KBM-7 (cell line): ENCODE measurements at regions not wholly inside any gene's neighbourhood (a gene's known extent, or its start where the extent isn't known, plus 50 kb on each side); places are given as distances from the start of the nearest gene placed in this dataset.

Experiments used
- DNase-seq: peaks from one replicate; pipeline ENCODE4 v3.0.0-alpha.2; 2015
- in situ Hi-C: fragments of 300-500 bp; cut with MboI; formaldehyde crosslinking; loops from 2 replicates; pipeline ENCODE4 v1.14.3; 2020; ENCODE audit warnings: low sequenced_read_pairs, low pct_unique_long_range_greater_than_20kb, mixed read lengths

DNA sequence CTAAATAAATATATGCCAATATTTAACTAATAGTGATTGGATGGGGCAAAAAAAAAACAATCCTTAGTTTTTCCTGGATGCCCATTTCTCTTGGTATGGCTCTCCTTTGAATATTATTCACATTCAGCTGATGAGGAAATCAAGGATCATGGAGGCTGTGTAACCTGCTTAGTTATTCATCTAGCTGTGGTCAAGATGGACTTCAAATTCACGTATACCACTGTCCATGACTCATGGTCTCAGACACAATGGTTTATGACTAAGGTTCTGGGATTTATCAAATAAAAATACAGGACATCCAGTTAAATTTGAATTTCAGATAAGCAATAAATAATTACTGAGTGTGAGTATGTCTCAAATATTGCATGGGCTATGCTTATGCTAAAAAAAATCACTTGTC is 191.5 kb upstream of the CELF2 start:
- no peak for DNase-seq
- in situ Hi-C loops = no loop called here

DNA sequence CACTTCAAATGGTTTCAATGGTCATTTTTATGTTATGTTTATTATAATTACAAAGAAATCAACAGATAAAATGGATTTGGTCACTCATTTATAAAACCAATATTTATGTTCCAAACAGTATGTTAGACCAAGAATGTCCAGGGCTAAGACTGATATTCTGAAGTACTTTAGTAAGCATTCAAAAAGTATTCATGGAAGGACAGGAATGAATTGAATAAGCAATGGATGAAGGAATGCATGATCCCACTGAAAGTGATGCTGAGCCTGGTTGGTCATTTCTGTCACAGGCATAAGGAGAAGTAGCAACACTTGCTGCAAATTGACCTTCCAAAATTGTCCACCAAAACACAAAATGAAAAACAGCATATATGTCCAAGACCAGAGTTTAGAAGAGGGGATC is 189.0 kb upstream of the CELF2 start:
- no peak for DNase-seq

DNA sequence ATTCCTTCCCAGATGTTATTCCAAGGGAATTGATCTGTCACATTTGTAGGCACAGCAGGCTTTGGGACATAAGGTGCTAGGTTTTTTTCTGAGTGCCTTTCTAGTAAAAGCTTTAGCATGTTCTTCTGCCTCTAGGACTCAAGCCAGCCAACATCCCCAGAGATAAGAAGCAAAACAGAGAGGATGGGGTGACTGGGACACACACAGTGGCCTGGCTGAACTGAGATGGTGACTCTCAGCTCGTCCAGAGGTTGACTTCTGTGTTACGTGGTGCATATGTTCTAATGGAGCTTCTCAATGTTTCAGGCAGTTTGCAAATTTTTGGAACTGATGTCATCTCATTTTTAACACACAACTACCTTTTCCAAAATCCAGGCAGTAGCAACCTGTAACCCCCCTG is 188.1 kb upstream of the CELF2 start:
- no peak for DNase-seq
- in situ Hi-C loops = no loop called here

More for the DNA sequence above, 189.0 kb upstream of the CELF2 start:
- in situ Hi-C loops = no loop called here

DNA sequence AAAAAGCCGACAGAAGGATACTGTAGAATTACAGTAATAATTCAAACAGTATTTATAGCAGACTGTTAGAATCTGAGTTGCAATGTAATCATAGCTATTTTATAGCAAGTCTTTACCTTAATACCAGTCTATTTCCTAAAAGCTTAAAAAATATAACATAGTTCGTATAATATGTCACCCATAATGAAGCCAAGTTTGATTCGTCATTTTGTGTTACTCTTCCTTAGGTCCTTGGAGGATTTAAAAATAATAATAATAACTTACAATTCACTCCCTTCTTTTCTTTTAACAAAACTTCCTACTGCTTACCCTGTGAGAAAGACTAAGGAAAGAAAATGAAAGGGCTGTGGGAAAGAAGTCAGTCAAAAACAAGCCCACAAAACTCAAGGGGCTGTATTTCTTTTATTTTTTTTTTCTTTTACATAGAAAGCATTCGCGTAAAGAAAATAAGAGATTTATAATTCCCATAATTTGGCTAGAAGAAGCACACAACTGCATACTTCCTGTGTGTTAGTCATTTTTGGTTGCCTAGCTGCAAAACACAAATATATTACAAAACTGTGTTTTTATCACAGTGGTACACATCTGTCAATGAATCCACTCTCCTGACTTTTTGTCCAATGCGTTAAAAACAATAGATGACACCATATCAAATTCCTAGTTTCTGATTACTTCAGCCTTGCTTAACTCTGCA is 187.2 kb upstream of the CELF2 start:
- no peak for DNase-seq

DNA sequence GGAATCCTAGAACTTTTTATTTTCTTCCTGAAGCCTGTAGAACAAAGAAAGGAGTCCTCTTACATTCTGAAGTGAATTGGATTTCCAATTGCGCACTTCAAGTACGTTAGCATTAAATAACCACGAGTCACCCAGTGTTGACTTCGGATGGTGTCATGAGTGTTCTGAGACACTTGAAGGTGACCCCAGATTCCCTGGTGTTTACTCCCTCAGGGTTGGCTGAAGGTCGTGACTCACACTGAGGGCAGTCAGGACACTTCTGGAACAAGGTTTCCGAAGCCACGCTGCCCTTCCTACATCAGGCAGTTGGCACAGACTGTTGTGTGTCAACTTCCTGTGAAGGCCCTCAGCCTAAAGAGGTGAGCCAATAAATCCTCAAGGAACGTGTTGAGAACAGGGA is 186.6 kb upstream of the CELF2 start:
- in situ Hi-C loops = no loop called here
- no peak for DNase-seq

More for the DNA sequence above, 187.2 kb upstream of the CELF2 start:
- in situ Hi-C loops = no loop called here

DNA sequence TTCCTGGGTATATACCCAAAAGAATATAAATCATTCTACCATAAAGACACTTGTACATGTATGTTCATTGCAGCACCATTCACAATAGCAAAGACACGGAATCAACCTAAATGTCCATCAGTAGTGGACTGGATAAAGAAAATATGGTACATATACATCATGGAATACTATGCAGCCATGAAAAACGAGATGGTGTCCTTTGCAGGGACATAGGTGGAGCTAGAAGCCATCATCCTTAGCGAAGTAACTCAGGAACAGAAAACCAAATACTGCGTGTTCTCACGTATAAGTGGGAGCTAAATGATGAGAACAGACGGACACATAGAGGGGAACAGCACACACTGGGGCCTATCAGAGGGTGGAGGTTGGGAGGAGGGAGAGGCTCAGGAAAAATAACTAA is 183.7 kb upstream of the CELF2 start:
- no peak for DNase-seq
- in situ Hi-C loops = no loop called here

DNA sequence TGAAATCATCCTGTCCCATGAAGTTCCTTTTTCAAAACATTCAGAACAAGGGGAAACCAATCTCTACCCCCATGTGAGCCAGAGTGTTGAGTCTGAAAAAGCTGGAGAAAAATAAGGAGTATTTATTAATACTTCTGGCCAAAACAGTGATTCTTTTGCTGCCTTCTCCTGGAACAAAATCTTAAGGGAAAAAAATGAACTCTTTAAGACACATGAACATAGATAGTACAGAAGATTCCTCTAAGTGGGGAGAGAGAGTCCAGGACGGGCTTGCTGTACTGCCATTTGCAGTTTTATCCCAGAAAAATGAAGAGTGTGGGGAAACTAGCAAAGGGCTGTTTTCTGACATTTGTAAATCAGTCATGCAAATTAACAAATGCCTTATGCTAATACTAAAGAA is 173.4 kb upstream of the CELF2 start:
- no peak for DNase-seq
- in situ Hi-C loops = no loop called here

DNA sequence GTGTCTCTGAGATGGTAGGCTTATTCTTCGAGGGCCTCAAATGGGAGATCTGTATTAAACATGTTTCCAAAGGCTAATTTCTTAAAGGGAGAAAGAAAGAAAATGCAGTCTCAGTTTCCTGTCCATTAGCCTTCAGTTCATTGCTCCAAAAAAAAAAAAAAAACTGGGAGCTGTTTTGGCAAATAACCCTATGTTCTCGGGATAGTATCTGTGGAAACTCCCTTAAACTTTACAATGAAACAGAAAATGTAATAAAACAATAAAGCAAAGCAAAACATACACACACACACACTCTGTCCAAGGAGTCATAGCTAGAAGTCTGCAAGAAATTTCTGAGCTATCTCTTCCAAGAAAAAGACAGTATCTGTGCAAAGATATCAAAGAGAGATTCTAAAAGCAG is 172.5 kb upstream of the CELF2 start:
- DNase-seq = no peak
- in situ Hi-C loops = no loop called here

DNA sequence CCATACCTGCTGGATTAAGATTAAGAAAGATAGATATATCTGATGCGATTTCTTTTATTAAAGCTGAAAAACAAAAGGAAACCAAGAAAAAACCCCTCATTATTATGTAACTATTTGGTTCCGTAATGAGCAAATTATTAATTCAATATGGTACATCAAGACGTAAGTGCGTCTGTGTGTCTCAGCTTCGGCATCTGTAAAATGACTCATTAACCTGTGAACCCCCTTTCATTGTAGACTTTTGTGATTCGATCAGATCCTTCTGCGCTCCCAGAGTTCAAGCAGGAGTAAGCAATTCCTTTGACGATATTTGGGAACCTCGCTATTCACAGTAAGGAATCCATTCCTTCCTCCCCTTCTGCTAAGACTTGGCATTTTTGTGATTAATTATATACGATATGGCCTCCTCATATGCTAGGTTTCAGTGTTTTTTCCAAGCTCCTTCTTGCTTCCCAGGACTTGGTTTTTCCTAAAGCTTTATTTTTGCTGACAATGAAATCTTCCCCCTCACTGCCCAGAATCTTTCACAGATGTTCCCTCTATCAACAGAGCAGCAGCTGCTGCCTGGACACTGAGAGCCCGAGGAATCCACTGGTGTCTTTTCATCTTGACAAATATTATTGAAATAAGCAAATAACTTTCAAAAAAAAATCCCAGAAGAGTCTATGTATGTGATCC is 171.7 kb upstream of the CELF2 start:
- in situ Hi-C loops = no loop called here
- DNase-seq = no peak

DNA sequence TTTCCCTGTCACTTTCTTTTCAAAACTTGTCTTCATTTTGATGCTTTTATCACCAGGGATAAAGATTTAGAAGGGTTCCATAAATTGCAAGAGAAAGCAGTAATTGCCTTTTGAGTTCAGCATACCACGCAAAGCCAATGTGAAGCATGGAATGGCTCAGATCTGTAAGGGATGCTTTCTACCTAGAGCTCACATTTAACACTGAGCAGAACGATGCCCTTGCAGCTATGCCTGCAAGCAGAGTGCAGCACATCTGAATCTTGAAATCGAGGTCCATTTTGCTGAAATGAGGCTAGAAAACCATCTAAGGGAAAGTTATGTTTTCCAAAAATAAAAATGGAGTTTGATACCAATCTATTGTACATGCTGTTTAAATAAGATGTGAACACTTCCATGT is 171.2 kb upstream of the CELF2 start:
- no peak for DNase-seq
- in situ Hi-C loops = no loop called here

DNA sequence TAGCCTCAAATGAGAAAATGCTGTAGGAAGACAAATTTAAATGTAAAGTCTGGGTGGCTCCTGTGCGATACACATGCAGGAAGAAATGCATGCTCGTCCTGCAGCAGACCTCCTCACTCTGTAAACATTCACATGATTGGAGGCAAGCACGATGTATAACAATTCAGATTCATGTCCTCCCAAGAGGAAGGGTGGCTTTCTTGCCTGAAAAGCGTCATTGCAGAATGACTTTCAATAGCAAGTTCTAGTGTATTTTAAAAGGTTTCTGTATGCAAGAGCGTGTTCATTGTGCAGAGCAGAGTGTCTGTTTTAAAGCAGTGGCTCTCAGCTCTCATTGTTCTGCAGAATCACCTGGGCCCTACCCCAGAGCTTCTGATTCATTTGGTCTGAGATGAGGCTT is 170.3 kb upstream of the CELF2 start:
- in situ Hi-C loops = no loop called here
- DNase-seq = no peak

DNA sequence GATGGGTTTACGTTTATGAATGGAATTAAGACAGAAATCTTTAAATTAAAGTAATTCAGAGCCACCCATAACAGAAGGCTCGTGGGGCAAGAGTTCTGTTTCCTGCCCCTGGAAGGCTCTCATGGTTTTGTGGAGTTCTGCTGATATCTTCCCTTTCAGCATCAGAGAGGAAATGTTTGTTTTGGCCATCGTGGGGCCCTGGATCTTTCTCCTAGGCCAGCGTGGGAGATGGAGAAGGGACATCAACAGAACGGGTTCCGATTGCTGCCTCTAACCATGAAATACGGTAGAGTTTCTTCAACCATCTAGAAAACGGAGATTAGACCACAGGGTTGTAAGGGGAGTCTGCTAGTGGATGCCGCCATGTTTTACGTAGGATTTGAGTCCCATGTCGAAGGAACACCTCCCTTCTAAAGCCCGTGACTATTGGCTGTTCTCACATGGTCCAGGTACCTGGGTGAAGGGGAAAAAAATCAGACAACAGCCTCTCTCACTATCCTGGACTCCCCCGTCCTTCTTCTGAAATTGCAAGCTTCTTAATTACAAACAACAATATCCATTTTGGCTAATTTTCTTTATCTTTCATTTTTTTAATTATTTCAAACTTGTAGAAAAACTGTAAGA is 169.1 kb upstream of the CELF2 start:
- no peak for DNase-seq

DNA sequence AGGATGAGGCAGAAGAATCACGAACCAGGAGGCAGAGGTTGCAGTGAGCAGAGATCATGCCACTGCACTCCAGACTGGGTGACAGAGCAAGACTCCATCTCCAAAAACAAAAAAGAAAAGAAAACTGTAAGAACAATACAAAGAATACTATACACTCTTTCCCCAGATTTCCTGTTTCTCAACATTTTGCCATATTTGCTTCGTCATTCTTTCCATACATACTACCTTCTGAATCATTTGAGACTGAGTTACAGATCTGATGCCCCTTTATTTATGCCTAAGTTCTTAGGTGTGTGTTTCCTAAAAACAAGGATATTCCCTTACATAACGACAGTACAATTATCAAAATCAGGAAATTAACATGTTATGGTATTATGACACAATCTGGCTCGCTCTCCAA is 168.4 kb upstream of the CELF2 start:
- in situ Hi-C loops = no loop called here

More for the DNA sequence above, 169.1 kb upstream of the CELF2 start:
- in situ Hi-C loops = no loop called here

DNA sequence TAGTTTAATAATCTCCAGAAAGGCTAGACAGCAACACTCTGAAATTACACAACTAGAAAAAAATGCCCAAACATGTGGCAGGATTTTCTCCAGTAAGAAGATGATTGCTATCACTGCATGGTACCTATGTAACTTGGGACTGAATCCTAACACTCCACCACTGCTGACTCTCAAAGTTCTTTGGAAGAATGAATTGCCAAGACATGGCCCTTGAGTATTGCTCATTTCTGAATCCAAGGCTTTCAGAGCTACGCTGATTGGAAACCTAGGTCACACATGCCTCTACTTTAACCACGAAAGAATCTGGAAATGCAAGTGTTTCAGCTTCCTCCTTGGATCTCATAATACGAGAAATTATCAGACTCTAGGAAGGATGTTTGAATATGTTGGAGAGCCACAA is 167.5 kb upstream of the CELF2 start:
- in situ Hi-C loops = no loop called here
- no peak for DNase-seq

More for the DNA sequence above, 168.4 kb upstream of the CELF2 start:
- no peak for DNase-seq

DNA sequence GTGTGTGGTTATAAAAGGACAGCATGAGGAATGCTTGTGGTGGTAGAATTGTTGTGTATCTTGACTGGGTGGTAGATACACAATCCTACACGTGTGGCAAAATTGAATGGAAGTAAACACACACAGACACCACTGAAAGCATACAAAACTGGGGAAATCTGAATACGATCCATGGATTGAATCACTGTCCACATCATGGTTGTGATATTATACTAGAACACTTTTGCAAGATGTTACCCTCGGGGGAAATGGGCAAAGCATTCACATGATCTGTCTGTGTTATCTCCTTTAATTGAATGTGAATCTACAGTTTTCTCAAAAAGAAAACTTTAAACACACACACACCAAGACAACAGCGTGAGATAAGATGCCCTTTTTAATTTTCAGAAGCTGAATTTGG is 165.2 kb upstream of the CELF2 start:
- no peak for DNase-seq
- in situ Hi-C loops = no loop called here

DNA sequence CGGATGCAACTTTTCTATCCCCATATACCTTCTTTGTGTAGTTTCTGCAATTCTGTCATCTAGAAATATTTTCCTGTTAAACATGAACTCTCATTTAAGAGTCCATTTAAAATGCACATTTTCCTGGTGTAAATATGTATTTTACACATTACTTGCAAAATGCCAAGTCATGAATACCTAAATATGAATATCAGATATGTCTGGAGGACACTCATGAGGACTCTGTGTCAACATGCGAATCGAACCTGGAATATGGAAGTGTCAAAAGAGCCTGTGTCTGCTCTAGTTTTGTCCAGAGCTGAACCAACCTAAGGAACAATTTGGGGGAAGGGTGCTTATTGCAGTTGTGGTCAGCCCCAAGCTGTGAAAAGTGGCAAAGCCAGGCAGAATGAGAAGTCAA is 163.7 kb upstream of the CELF2 start:
- no peak for DNase-seq
- in situ Hi-C loops = no loop called here

DNA sequence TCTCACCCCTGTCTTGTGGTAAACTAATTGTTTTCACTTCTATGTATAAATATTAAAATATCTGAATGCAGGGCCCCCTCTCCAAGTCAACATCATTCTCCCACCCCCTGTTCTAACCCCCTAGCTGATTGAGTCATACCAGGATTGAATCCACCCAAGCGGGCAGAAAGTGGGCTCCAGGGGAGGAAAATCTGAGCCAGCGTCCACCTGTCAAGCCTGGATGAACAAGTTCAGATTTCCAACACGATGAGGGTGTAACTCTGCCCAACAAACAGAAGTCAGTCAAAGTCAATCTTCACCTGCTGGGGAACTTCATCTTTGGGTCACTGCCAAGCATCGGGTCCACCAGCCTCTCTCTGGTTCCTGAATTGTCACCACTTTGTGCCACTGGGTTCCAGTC is 162.9 kb upstream of the CELF2 start:
- no peak for DNase-seq
- in situ Hi-C loops = no loop called here

DNA sequence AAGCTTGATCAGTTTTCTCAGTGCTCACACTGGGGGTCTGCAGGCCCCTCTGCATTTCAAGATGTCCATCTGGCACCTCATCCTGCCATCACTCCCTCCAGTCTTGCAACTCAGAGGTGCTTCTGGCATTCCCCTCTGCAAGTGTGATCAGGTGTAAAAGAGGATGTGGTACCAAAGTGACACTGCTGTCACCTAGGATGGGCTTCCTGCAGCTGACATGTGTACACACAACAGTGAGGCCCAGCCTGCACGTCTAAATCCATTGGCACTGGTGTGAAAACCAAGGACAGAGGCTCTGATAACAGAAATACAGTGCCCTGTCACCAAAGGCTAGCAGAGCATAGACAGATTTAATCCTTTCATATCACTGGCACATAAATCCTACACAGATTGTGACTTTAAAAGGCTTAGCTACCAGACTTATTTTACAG is 162.5 kb upstream of the CELF2 start:
- no peak for DNase-seq
- in situ Hi-C loops = no loop called here

DNA sequence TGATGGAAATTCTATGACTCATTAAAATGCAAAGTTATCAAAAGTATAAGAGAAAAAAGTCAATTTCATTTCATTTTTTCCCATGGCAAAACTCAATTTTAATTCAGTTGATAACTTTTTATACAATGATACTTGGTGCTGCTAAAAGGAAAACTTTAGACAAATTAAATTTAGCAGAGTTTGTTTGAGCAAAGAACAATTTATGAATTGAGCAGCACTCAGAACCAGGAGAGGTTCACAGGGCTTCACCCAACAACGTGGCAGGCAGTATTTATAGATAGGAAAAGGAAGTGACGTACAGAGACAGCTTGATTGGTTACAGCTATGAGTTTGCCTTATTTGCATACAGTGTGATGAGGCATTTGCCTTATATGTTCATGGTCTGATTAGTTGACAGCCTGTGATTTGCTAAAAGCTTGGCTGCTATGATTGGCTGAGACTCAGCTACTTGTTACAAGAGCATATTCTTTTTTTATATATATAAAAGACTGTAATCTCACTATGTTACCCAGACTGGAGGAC is 157.2 kb upstream of the CELF2 start:
- in situ Hi-C loops = no loop called here
- DNase-seq = no peak

DNA sequence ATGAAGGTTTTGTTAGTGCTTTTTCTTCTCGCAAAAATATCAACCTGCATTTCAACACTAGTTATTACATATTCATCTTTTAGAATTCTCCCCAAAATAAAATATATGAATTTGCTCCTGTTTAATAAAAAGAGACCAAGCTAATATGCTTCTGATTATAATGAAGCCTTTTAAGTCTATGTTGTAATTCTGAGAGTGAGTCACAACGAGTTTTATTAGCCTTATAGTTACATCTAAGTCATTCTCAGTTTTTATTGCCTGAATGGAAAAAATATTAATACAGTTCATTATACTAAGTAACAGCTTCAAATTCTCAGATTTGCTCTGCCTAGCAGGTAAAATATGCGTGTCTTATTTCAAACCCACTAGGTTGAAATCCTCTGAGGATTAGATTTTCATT is 152.4 kb upstream of the CELF2 start:
- DNase-seq = no peak
- in situ Hi-C loops = no loop called here
